Posterior cingulate gyrus (tissue), 11 donors: ENCODE measurements at regions not wholly inside any gene's neighbourhood (a gene's known extent, or its start where the extent isn't known, plus 50 kb on each side); places are given as distances from the start of the nearest gene placed in this dataset.

Experiments used
- DNase-seq, 10 donors: peaks; one replicate each; pipeline versions ENCODE4 v3.0.0 to v3.0.0-alpha.2; 2020 to 2021; ENCODE audit warnings: mixed read lengths in 3 of 10
- intact Hi-C: fragments of 100-400 bp; cut with DNase I; formaldehyde crosslinking; loops from one replicate; pipeline ENCODE4 v1.15.1; 2023

GRCh38 chr5:159866093-159866492 is 50.2 kb upstream of the ADRA1B start:
- intact Hi-C loops: no loop called here
- no peak for DNase-seq
